Ishikawa (cell line): ENCODE measurements at regions not wholly inside any gene's neighbourhood (a gene's known extent, or its start where the extent isn't known, plus 50 kb on each side); places are given as distances from the start of the nearest gene placed in this dataset.

ENCODE experiments used
- CEBPB ChIP-seq: IDR thresholded peaks from 2 replicates; pipeline ENCODE4 v1.6.1; 2012
- CREB1 ChIP-seq: IDR thresholded peaks from 2 replicates; pipeline ENCODE4 v1.6.1; 2012; ENCODE audit warnings: low read depth
- EGR1 ChIP-seq: IDR thresholded peaks from 2 replicates; pipeline ENCODE4 v1.6.1; 2012
- EP300 ChIP-seq: IDR thresholded peaks from 2 replicates; pipeline ENCODE4 v1.6.1; 2012; ENCODE audit warnings: borderline replicate concordance
- FOXM1 ChIP-seq: IDR thresholded peaks from 2 replicates; pipeline ENCODE4 v1.6.1; 2012; ENCODE audit warnings: low read depth, borderline replicate concordance
- MAX ChIP-seq: IDR thresholded peaks from 2 replicates; pipeline ENCODE4 v1.6.1; 2012
- NFIC ChIP-seq: IDR thresholded peaks from 2 replicates; pipeline ENCODE4 v1.6.1; 2012
- RAD21 ChIP-seq: IDR thresholded peaks from 2 replicates; pipeline ENCODE4 v1.6.1; 2012; ENCODE audit warnings: low read depth
- REST ChIP-seq: IDR thresholded peaks from 2 replicates; pipeline ENCODE4 v1.6.1; 2012; ENCODE audit warnings: low read depth, mild to moderate bottlenecking
- TAF1 ChIP-seq: IDR thresholded peaks from 2 replicates; pipeline ENCODE4 v1.6.1; 2012; ENCODE audit warnings: low read depth, mild to moderate bottlenecking
- TCF12 ChIP-seq: IDR thresholded peaks from 2 replicates; pipeline ENCODE4 v1.6.1; 2012; ENCODE audit warnings: low read depth
- TEAD4 ChIP-seq: IDR thresholded peaks from 2 replicates; pipeline ENCODE4 v1.6.1; 2012
- USF1 ChIP-seq: IDR thresholded peaks from 2 replicates; pipeline ENCODE4 v1.6.1; 2012
- YY1 ChIP-seq: IDR thresholded peaks from 2 replicates; pipeline ENCODE4 v1.6.1; 2012; ENCODE audit warnings: low read depth
- ZBTB7A ChIP-seq: IDR thresholded peaks from 2 replicates; pipeline ENCODE4 v1.6.1; 2012; ENCODE audit warnings: low read depth

- TF ChIP-seq ZBTB7A (no peak), REST (no peak), USF1 (no peak), FOXM1 (no peak), TAF1 (no peak), YY1 (no peak), EGR1 (no peak), EP300 (no peak), NFIC (no peak), RAD21 (no peak), MAX (no peak), TEAD4 (no peak), CEBPB (no peak)
These were observed 112.7 kb upstream of the SLC35G4 start for GRCh38 chr18:11496526-11497172.

GRCh38 chr18:11495441-11495840 is 114.0 kb upstream of the SLC35G4 start:
- TF ChIP-seq NFIC: no peak

- no peak for TF ChIP-seq EGR1
- no peak for TF ChIP-seq CEBPB
- no peak for TF ChIP-seq TCF12
- no peak for TF ChIP-seq RAD21
- no peak for TF ChIP-seq MAX
- no peak for TF ChIP-seq NFIC
- no peak for TF ChIP-seq REST
- TF ChIP-seq ZBTB7A: no peak
- TF ChIP-seq EP300: no peak
- TF ChIP-seq TEAD4: no peak
- no peak for TF ChIP-seq YY1
- TF ChIP-seq FOXM1: no peak
- no peak for TF ChIP-seq USF1
- no peak for TF ChIP-seq TAF1
- TF ChIP-seq CREB1: no peak
These were observed 115.3 kb upstream of the SLC35G4 start for GRCh38 chr18:11494107-11494506.

GRCh38 chr18:11489266-11489899 is 120.0 kb upstream of the SLC35G4 start:
- TF ChIP-seq FOXM1 (no peak), MAX (no peak), REST (no peak), EP300 (no peak), ZBTB7A (no peak), TAF1 (no peak), CEBPB (no peak), RAD21 (no peak), TCF12 (no peak), TEAD4 (no peak), NFIC (no peak), EGR1 (no peak), YY1 (no peak), CREB1 (no peak), USF1 (no peak)
